GM12878 (cell line): ENCODE measurements at regions not wholly inside any gene's neighbourhood (a gene's known extent, or its start where the extent isn't known, plus 50 kb on each side); places are given as distances from the start of the nearest gene placed in this dataset.

Experiments used
- ATAC-seq: fragments of 200-7000 bp; cut with Tn5 transposase; 3 replicates; pipeline ENCODE4 v1.9.1; 2020; ENCODE audit warnings: mild to moderate bottlenecking, moderate library complexity
- BruUV-seq: library from RNA; stranded (reverse); fragments of 400-500 nt; replicated peaks from 2 replicates; lab custom pipeline; 2021; lab: Mats Ljungman, UMichigan
- CTCF ChIA-PET: fragments of 300-600 bp; sonication (Branson Sonifier 250); formaldehyde crosslinking; extraction: SDS; loops from one replicate; lab custom pipeline; 2021; ENCODE audit warnings: inconsistent platforms; lab: Yijun Ruan, JAX
- POLR2A ChIA-PET: fragments of 350-600 bp; formaldehyde crosslinking; extraction: SDS; loops from one replicate; lab custom pipeline; 2021; ENCODE audit warnings: inconsistent platforms; lab: Charles Lee
- RAD21 ChIA-PET: fragments of 300-600 bp; sonication (Branson Sonifier 250); formaldehyde crosslinking; loops from one replicate; lab custom pipeline; 2023; ENCODE audit warnings: antibody characterized with exemption; ENCODE audit not compliant: unreplicated experiment; lab: Charles Lee
- SMC1A ChIA-PET: fragments of 300-600 bp; sonication (Branson Sonifier 250); formaldehyde crosslinking; loops from one replicate; lab custom pipeline; 2023; ENCODE audit not compliant: unreplicated experiment, uncharacterized antibody; lab: Charles Lee
- DNase-seq: peaks from one replicate; pipeline ENCODE4 v3.0.0-alpha.2; 2011; ENCODE audit warnings: low read depth, low spot score
- FAIRE-seq: peaks from 3 replicates; lab custom pipeline; 2011; peaks lifted over from hg19 to GRCh38; lab: Jason Lieb, UNC
- H2AFZ ChIP-seq: 2 replicates; pipeline ENCODE4 v1.6.0; 2011; ENCODE audit warnings: low read depth, low read length, control low read depth; ENCODE audit not compliant: control insufficient read depth
- H3K27ac ChIP-seq: 2 replicates; pipeline ENCODE4 v1.5.1; 2011; ENCODE audit warnings: control low read depth; ENCODE audit not compliant: control insufficient read depth, insufficient read depth
- H3K27me3 ChIP-seq, 2 experiments: replicated peaks in 1 of 2; 2 replicates each; pipeline versions ENCODE4 v1.6.0 to v1.6.1; 2011; ENCODE audit warnings: low read length in 1 of 2; ENCODE audit not compliant: control insufficient read depth in 2 of 2, insufficient read depth in 2 of 2
- H3K36me3 ChIP-seq, 2 experiments: 2 replicates each; pipeline ENCODE4 v1.5.1; 2011; ENCODE audit warnings: low read length in 1 of 2; ENCODE audit not compliant: control insufficient read depth in 2 of 2, insufficient read depth in 2 of 2
- H3K4me1 ChIP-seq: 2 replicates; pipeline ENCODE4 v1.6.1; 2011; ENCODE audit warnings: mild to moderate bottlenecking, low read length, moderate library complexity, mixed read lengths; ENCODE audit not compliant: control insufficient read depth, insufficient read depth
- H3K4me2 ChIP-seq: 2 replicates; pipeline ENCODE4 v1.6.0; 2011; ENCODE audit warnings: control low read depth; ENCODE audit not compliant: control insufficient read depth, insufficient read depth
- H3K4me3 ChIP-seq: fragments of 200-600 bp; sonication (generic); 2 replicates; pipeline ENCODE4 v1.5.1; 2016
- H3K79me2 ChIP-seq: 2 replicates; pipeline ENCODE4 v1.6.0; 2011; ENCODE audit warnings: low read length; ENCODE audit not compliant: control insufficient read depth, insufficient read depth
- H3K9ac ChIP-seq: 2 replicates; pipeline ENCODE4 v1.8.0; 2011; ENCODE audit warnings: low read length, control low read depth, mixed read lengths; ENCODE audit not compliant: control insufficient read depth, insufficient read depth
- H3K9me3 ChIP-seq: replicated peaks from 3 replicates; pipeline ENCODE4 v1.5.1; 2011; ENCODE audit warnings: mild to moderate bottlenecking, low read length; ENCODE audit not compliant: control insufficient read depth, insufficient read depth
- H4K20me1 ChIP-seq: 2 replicates; pipeline ENCODE4 v1.6.0; 2011; ENCODE audit not compliant: control insufficient read depth, insufficient read depth
- CREM ChIP-seq: IDR thresholded peaks from 2 replicates; pipeline ENCODE4 v1.6.1; 2014; ENCODE audit warnings: antibody characterized with exemption, low read depth
- IKZF2 ChIP-seq, 2 experiments: fragments of 450-650 bp; IDR thresholded peaks; 2 replicates each; pipeline ENCODE4 v1.6.1; 2017; ENCODE audit warnings: mild to moderate bottlenecking in 2 of 2, moderate library complexity in 2 of 2
- POU2F2 ChIP-seq: IDR thresholded peaks from 3 replicates; pipeline ENCODE4 v1.6.1; 2011; ENCODE audit warnings: low read depth, mild to moderate bottlenecking, low read length, borderline replicate concordance
- RCOR1 ChIP-seq: conservative IDR thresholded peaks from 2 replicates; pipeline ENCODE4 v1.6.1; 2012; ENCODE audit warnings: low read depth, low read length, improper control_type of control experiment
- RELA ChIP-seq: fragments of 450-650 bp; IDR thresholded peaks from 2 replicates; pipeline ENCODE4 v1.8.0; 2014; ENCODE audit warnings: borderline replicate concordance; ENCODE audit not compliant: partially characterized antibody
- WGBS: methylation state at CpG from one replicate; pipeline ENCODE4 v1.1.6; 2016; ENCODE audit warnings: low lambda C conversion rate; ENCODE audit not compliant: insufficient replicate concordance, insufficient coverage; ENCODE audit errors: missing lambda C conversion rate; 5-methylcytosine and 5-hydroxymethylcytosine counted together
- in situ Hi-C: fragments of 300-500 bp; cut with MboI; formaldehyde crosslinking; loops from 9 replicates; pipeline ENCODE4 v1.14.3; 2018; ENCODE audit warnings: mixed read lengths
- intact Hi-C: fragments of 100-400 bp; cut with micrococcal nuclease; formaldehyde crosslinking; loops from one replicate; pipeline ENCODE4 v1.14.2; 2022; ENCODE audit not compliant: unreplicated experiment
- TF ChIP-seq, protein P1 (sequence below): IDR thresholded peaks from 2 replicates; pipeline ENCODE4 v1.6.1; 2012; ENCODE audit warnings: low read length, inconsistent platforms

GRCh38 chr2:11097854-11098387 is 57.3 kb upstream of the SLC66A3 start:
- no peak for TF ChIP-seq RELA
- no peak for TF ChIP-seq IKZF2 (IDR thresholded peaks at IDR 0.05)
- no peak for TF ChIP-seq RCOR1
- TF ChIP-seq, protein P1, sequence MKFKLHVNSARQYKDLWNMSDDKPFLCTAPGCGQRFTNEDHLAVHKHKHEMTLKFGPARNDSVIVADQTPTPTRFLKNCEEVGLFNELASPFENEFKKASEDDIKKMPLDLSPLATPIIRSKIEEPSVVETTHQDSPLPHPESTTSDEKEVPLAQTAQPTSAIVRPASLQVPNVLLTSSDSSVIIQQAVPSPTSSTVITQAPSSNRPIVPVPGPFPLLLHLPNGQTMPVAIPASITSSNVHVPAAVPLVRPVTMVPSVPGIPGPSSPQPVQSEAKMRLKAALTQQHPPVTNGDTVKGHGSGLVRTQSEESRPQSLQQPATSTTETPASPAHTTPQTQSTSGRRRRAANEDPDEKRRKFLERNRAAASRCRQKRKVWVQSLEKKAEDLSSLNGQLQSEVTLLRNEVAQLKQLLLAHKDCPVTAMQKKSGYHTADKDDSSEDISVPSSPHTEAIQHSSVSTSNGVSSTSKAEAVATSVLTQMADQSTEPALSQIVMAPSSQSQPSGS: no peak
- no peak for TF ChIP-seq CREM
- no peak for TF ChIP-seq POU2F2
- intact Hi-C loops: no loop called here
- Histone ChIP-seq H3K9ac (no peak overlapping the region), H3K9me3 (no peaks in the 10 kb centered on the region; the same call in 2 of the 3 replicates), H3K4me1 (peaks cover under 1% of the 10 kb centered on the region; the same call in 1 of the 2 replicates), H3K27ac (no peak overlapping the region), H3K79me2 (no peaks in the 10 kb centered on the region), H4K20me1 (no peaks in the 10 kb centered on the region), H2AFZ (no peak overlapping the region), H3K36me3 (no peaks in the 10 kb centered on the region), H3K4me3 (no peak overlapping the region), H3K27me3 (peaks cover 0 to 4% of the 10 kb centered on the region in 2 experiments; a peak in 1 of 4 replicates), H3K4me2 (no peak overlapping the region)
- ChIA-PET RAD21 (no interaction called here), CTCF (no interaction called here), SMC1A (no interaction called here), POLR2A (interaction anchor here (0.5 kb wide), 1 partner anchor 13 kb away, joined by 4 read pairs; no protein-coding TSS in a partner anchor)
- 39% methylated on average over 13 of the region's 13 CpGs for WGBS
- in situ Hi-C loops: no loop called here
- no peak for ATAC-seq
- FAIRE-seq: no peak
- BruUV-seq: no TSS peak
- DNase-seq: no peak
